ENCODE measurements at regions not wholly inside any gene's neighbourhood (a gene's known extent, or its start where the extent isn't known, plus 50 kb on each side); places are given as distances from the start of the nearest gene placed in this dataset.

GRCh38 chr2:219997341-219997851 lies 370.0 kb downstream of the SLC4A3 start:
- H3K4me3 ChIP-seq (ENCODE audit: low read depth, low read length), result no peak overlapping the region
- TF ChIP-seq CTCF (IDR thresholded peaks at IDR 0.05; ENCODE audit: borderline replicate concordance, insufficient read depth, low read depth, low read length), result peak; percentile 47

- TF ChIP-seq CTCF (IDR thresholded peaks at IDR 0.05; ENCODE audit: borderline replicate concordance, insufficient read depth, low read depth, low read length), result no peak
Measured at GRCh38 chr2:219998107-219998506, 370.7 kb downstream of the SLC4A3 start.

GRCh38 chr2:219998714-219999227 lies 371.3 kb downstream of the SLC4A3 start:
- no peak for TF ChIP-seq CTCF (IDR thresholded peaks at IDR 0.05; ENCODE audit: borderline replicate concordance, insufficient read depth, low read depth, low read length)
- no peak overlapping the region for H3K4me3 ChIP-seq (ENCODE audit: low read depth, low read length)

More at GRCh38 chr2:219998107-219998506, 370.7 kb downstream of the SLC4A3 start:
- H3K4me3 ChIP-seq (ENCODE audit: low read depth, low read length), result no peak overlapping the region

GRCh38 chr2:220000080-220000479 lies 372.6 kb downstream of the SLC4A3 start:
- no peak overlapping the region for H3K4me3 ChIP-seq (ENCODE audit: low read depth, low read length)

GRCh38 chr2:220000586-220000985 lies 373.2 kb downstream of the SLC4A3 start:
- no peak for TF ChIP-seq CTCF (IDR thresholded peaks at IDR 0.05; ENCODE audit: borderline replicate concordance, insufficient read depth, low read depth, low read length)
- H3K4me3 ChIP-seq (ENCODE audit: low read depth, low read length), result no peak overlapping the region

More at GRCh38 chr2:220000080-220000479, 372.6 kb downstream of the SLC4A3 start:
- no peak for TF ChIP-seq CTCF (IDR thresholded peaks at IDR 0.05; ENCODE audit: borderline replicate concordance, insufficient read depth, low read depth, low read length)

- no peak overlapping the region for H3K4me3 ChIP-seq (ENCODE audit: low read depth, low read length)
- no peak for TF ChIP-seq CTCF (IDR thresholded peaks at IDR 0.05; ENCODE audit: borderline replicate concordance, insufficient read depth, low read depth, low read length)
Measured at GRCh38 chr2:220001751-220002150, 374.3 kb downstream of the SLC4A3 start.

GRCh38 chr2:220002251-220002650 lies 374.8 kb downstream of the SLC4A3 start:
- TF ChIP-seq CTCF (IDR thresholded peaks at IDR 0.05; ENCODE audit: borderline replicate concordance, insufficient read depth, low read depth, low read length), result no peak
- H3K4me3 ChIP-seq (ENCODE audit: low read depth, low read length), result no peak overlapping the region

Measured in GM12875 (cell line).